ENCODE measurements at regions not wholly inside any gene's neighbourhood (a gene's known extent, or its start where the extent isn't known, plus 50 kb on each side); places are given as distances from the start of the nearest gene placed in this dataset.

- TF ChIP-seq MAX (IDR thresholded peaks at IDR 0.05), result no peak
- TF ChIP-seq POLR2AphosphoS5 (IDR thresholded peaks at IDR 0.05; ENCODE audit: low read depth, low read length), result no peak
These were observed 209.8 kb upstream of the GRIK3 start for GRCh38 chr1:37244083-37244480.

Data from HCT116 (cell line).